NCI-H526 (cell line): ENCODE measurements at regions not wholly inside any gene's neighbourhood (a gene's known extent, or its start where the extent isn't known, plus 50 kb on each side); places are given as distances from the start of the nearest gene placed in this dataset.
"Not testable (repeated sequence)": the region's sequence is repeated elsewhere in the genome, so short reads cannot be mapped to it uniquely, and the experiment has no call there.

Experiments used
- DNase-seq, 2 experiments: peaks; one replicate each; lab custom pipeline; 2025; lab: John Stamatoyannopoulos, UW

- DNase-seq, result no peak
These were observed 56.3 kb upstream of the SPEF2 start for GRCh38 chr5:35561396-35561795.

GRCh38 chr5:35557748-35558147 is 59.9 kb upstream of the SPEF2 start:
- DNase-seq, result no peak

GRCh38 chr5:35557199-35557598 is 60.5 kb upstream of the SPEF2 start:
- no peak for DNase-seq

GRCh38 chr5:35554016-35554415 is 63.6 kb upstream of the SPEF2 start:
- no peak for DNase-seq

DNA sequence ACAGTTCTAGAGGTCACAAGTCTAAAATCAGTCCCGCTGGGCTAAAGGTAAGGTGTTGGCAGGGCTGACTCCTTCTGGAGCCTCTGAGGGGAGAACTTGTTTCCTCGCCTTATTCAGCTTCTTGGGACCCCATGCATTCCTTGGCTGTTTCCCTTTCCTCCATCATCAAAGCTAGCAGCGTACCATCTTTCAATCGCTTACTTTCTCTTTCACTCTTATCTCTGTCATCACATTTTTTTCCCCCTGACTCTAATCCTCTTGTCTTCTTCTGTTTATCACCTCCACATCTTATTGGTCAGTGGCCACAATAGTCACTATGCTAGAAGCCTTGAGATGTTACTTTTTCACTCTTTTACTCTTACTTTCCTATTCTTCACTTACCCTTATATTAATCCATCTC is 72.5 kb upstream of the SPEF2 start:
- no peak for DNase-seq

- DNase-seq, result no peak
These were observed 74.3 kb upstream of the SPEF2 start for GRCh38 chr5:35543408-35543807.

DNA sequence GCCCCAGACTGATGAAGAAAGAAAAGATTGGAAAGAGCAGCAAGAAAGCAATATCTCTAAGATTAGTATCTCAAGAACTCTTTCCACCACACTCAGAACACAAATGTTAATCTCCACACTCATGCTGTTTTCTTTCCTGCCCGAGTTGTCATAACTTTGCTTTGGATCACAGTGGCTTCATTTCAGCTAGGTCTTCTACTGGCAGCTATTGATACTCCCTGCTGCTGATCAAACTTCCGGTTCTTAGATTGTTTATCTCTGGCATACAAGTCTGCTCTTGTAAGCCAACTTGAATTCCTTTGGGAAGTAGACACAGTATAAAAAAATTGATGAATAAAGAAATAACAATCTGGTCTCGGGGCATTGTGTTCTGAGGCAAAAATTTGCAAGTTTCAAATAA is 77.7 kb upstream of the SPEF2 start:
- no peak for DNase-seq

DNA sequence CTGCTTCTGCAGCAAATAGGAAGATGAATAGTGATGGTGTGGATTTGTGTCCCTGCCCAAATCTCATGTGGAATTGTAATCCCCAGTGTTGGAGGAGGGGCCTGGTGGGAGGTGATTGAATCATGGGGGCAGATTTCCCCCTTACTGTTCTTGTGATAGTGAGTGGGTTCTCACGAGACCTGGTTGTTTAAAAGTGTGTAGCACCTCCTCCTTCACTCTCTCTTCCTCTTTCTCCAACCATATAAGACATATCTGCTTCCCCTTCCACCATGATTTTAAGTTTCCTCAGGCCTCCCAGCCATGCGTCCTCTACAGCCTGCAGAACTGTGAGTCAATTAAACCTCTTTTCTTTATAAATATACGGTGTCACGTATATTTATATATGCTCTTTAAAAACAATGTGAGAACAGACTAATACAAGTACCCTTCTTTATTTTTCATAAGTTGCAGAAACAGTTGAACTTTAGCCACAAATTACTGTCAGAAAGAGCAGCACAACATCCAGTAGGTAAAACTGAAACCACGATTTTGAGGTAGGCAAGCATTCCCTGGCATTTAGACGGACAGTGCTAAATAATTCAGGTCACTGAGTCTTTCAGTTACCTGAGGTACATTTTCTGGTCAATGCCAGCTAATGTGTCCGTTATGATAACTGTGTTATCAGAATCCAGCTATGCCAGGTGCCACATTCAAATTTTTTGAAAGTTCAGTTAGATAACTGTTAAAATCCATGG is 79.3 kb upstream of the SPEF2 start:
- DNase-seq, result no peak

- no peak for DNase-seq
These were observed 84.5 kb upstream of the SPEF2 start for GRCh38 chr5:35533156-35533555.

GRCh38 chr5:35531553-35531952 is 86.1 kb upstream of the SPEF2 start:
- DNase-seq, result not testable (repeated sequence)

DNA sequence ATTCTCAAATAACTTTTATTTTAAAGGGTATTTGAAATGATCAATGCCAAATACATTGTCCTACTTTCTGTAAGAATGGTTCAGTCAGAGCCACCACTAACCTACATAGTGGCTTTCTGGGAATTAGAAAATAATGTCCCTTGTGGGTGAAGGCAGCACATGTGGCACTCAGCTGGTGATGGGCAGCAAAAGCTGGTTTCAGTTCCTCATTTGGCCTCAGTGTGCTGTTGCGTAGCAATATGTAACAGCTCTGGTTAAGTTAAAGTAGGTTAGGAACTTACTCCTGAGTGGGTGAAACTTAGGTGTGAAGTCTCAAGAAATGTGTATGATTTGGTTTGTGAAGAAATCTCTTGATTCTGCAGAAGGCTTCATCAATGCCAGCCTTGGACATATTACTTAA is 99.6 kb upstream of the SPEF2 start:
- no peak for DNase-seq

- DNase-seq, result no peak
These were observed 101.4 kb upstream of the SPEF2 start for GRCh38 chr5:35516271-35516670.

GRCh38 chr5:35513612-35514011 is 104.1 kb upstream of the SPEF2 start:
- no peak for DNase-seq

GRCh38 chr5:35502206-35502605 is 115.5 kb upstream of the SPEF2 start:
- no peak for DNase-seq

DNA sequence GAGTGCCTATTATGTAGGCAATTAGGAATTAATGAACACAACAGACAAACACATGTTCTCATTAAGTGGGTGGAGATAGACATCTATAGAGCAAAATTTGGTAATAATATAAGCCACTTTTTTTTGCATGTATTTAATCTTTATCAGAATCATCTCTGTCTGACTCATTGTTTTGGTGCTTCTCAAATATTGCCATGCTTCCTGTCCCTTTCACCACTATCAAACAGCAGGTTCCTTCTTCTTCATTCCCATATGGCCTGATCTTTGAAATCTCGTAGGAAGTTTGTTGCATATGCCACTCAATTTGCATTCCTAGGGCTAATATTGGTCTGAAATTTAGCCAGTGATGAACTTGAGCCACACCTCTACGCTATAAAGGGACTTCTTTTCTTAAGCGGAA is 128.9 kb upstream of the SPEF2 start:
- no peak for DNase-seq

DNA sequence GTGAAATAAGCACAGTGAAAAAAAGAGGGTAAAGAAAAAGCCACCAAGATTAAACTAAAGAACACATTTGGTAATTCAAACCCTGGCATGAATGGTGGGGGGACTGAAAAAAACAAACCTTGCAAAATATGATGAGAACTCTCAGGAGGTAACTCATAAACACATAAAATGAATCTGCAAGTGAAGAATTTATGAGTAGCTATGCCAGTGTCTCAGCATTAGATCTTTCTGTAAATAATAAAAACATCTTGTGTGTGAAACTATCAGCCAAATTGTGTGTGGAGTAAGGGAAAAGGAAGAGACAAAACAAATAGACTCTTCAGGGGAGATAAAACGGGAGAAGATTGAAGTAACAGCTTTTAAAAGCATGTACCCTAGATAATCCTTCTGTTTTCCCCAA is 129.6 kb upstream of the SPEF2 start:
- DNase-seq, result no peak

DNA sequence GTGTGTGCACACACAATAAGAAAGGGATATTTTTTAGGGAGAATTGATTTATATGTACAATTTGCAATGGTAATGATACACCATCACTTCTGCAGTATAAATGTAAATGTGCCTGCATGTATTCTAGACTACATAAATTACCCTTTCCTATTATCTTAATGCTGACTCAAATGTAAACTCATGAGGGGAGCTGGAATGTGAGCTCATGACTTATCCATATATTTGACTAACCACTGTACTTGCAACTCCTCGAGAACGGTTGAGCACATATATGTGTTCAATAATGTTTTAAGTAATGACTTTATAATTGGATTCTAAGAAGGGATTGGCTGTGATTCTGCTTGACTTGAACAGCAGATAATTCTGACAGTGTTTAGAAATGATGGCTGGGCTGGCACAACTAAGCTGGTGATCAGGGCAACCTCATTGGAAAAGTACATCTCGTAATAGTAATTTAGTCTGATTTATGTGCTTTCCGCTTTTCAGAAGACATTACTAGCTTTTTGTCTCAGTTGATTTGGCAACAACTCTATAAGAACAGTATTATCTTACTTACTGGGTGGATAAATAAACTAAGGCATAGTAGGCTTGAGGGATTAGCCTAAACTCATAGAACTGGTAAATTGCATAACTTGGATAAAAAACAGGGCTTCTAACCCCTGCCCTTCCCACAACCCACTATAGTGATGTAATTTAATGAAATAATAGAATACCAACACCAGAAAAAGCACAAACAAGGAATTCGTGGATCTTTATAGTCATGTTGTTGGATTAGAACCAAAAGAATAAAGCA is 130.2 kb upstream of the SPEF2 start:
- no peak for DNase-seq

GRCh38 chr5:35485487-35485886 is 132.2 kb upstream of the SPEF2 start:
- no peak for DNase-seq

- DNase-seq, result no peak
These were observed 133.4 kb upstream of the SPEF2 start for GRCh38 chr5:35484241-35484640.

DNA sequence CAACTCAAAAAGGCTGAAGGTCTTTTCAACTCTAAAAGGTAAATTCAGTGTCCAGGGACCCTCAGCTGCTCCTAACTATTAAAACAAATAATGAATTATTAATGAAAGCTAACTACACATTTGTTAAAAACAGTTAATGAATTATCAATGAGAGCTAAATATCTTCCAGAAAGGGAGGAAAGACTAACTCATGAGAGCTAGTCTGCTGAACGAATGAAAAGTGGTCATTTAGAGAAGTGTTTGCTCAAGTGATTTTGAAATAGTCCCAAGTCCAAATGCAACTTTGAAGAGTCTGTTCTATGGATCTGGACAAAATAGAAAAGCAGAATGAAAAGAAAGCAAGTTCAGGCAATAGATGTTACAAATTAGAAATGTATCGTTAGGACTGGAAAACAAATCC is 133.9 kb upstream of the SPEF2 start:
- DNase-seq, result no peak

DNA sequence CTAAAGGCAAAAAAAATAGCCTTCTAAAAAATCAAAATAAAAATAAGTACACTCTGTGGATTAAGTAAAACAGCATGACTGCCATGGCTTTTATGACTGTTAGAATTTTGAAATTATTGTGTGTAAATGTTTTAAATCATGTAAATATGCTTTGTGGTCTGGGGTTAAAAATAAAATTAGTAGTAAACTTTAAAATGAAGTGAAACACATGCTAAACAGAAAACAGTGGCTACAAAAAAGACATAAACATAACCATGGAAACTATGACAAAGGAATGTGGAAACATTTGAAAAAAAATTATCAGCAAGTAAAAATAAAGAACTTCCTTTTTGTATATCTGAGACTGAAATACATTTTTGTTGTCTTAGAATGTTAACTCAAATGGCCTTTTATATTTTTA is 134.5 kb upstream of the SPEF2 start:
- no peak for DNase-seq

DNA sequence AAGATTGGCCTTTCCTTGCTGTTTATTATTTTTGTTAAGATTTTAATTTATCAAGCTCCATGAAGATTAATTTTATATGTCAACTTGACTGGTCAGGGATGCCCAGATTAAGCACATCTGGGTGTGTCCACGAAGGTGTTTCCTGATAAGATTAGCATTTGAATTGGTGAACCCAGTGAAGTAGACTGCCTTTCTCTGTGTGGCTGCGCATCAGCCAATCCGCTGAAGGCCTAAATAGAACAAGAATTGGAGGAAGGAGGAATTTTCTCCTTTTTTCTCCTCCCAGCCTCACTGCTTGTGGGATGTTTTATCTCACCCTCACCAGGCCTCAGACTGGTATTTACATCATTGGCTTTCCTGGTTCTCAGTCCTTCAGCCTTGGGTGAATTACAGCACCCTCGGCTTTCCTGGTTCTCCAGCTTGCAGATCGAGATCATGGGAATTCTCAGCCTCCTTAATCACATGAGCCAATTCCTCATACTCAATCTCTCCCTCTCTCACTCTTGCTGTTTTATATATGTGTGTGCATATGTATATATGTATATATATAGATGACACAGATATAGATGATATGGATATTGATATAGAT is 135.4 kb upstream of the SPEF2 start:
- no peak for DNase-seq
